Effector CD4-positive, alpha-beta T cell (primary cell): ENCODE measurements at regions not wholly inside any gene's neighbourhood (a gene's known extent, or its start where the extent isn't known, plus 50 kb on each side); places are given as distances from the start of the nearest gene placed in this dataset.

ENCODE experiments used
- DNase-seq: peaks from one replicate; pipeline ENCODE4 v3.0.0-alpha.2; 2020

DNA sequence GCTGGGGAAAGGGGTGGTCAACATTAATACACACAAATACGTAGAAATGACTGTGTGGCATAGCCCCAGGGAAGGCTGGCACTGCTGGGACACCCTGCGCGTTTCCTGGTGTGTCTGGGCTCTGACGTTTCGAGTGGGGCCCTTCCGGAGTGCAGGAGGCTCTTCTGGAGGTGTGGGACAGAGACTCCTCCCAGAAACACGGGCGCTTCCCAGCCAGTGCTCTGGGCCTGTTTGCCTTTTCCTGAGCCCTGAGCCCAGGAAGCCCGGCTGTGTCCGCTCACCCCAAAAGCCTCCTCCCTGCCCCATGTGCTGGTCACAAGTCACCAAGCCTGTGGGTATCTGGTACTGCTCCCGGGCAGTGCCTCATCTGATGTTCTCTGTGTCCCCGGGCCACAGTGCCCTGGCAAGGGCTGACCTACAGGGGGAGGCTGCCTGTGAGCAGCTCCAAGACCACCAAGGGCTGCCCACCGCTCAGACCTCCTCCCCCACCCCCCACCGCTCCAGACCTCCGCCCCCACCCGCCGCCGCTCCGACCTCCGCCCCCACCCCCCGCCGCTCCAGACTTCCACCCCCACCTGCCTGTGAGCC, 1133.3 kb downstream of the BRD1 start:
- DNase-seq = no peak

- no peak for DNase-seq
Observed at GRCh38 chr22:48693377-48694135, 1134.1 kb downstream of the BRD1 start.

DNA sequence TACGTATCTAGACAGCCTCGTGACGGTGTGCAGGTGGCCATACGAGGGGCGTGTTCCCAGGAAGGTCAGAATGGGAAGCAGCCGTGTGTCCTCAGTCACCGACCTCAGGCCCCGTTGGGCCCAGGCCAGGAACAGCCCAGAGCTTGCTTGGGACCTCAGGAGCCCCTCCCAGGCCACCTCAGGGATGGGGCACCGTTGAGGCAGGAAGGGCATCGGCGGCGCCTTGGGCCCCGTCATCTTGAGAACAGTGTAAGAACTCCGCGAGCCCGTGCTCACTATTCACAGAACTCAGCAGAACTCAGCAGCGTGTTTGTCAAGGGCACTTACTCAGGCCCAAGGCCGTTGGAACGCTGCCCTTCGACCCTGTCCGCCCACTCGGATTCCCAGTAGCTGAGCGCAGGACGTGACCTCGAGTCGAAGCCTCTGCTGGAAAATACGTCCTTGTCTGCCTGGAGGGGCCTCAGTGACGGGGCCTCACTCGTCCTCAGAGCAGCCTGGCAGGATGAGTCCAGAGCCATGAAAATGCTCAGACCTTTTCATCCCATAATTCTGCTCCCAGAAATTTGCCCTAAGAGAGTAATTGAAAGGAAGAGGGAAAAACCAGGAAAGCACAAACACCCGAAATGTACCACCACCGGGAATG, 1134.8 kb downstream of the BRD1 start:
- DNase-seq = no peak

DNA sequence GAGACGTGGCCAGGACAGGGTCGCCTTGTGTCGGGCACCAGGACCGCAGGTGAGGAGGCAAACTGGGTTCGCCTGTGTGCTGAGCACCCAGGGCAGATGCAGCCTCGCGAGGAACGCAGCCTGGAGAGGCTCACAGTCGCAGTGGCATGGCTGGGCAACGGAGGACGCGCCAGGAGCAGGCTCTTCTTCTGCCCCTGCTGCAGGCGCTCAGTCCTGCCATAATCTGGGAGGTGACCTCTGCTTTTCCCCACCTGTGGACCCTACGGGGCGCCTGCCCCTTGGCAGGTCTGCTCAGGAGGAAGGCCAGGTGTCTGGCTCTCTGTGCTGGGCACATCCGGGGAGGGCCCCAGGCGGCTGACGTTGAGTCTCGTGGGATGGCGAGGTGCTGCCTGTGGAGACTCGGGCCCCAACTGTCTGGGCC, 1136.2 kb downstream of the BRD1 start:
- no peak for DNase-seq

- DNase-seq = no peak
Observed at GRCh38 chr22:48690583-48691317, 1136.9 kb downstream of the BRD1 start.

- DNase-seq = no peak
Observed at GRCh38 chr22:48689206-48689605, 1138.5 kb downstream of the BRD1 start.

- DNase-seq = no peak
Observed at GRCh38 chr22:48688366-48688765, 1139.3 kb downstream of the BRD1 start.

DNA sequence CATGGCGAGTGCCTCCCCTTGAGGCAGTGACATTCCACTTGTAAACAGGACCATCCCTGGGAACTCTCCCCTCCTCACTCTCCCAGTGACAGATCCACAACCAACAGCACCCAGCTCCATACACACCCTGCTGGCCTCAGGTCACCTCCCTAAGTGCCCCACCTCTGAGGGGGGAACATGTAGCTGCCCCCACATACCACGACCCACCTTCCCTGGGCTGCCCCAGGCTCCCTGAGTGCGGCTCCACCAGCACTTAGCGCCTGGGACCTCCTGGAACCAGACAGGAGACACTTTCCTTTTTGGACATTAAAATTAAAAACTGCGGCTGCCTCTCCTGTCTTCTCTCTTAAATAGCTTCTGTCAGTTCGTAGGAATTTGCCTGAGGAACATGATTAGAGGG, 1140.1 kb downstream of the BRD1 start:
- no peak for DNase-seq

GRCh38 chr22:48686694-48687302, 1140.9 kb downstream of the BRD1 start:
- no peak for DNase-seq

DNA sequence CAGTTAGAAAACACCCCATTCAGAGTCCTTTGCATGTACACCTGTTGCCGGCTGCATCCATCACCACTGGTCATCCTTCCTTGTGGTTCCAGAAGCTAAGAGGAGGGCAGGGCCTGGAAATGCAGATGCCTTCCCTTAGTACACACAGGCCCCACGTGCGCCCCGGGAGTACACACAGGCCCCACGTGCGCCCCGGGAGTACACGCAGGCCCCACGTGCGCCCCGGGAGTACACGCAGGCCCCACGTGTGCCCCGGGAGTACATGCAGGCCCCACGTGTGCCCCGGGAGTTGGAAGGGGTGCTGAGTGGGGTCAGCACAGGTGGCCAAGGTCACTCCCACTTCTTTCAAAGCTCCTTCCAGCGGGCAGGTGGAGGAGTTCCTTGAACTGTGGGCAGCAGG, 1141.9 kb downstream of the BRD1 start:
- no peak for DNase-seq

DNA sequence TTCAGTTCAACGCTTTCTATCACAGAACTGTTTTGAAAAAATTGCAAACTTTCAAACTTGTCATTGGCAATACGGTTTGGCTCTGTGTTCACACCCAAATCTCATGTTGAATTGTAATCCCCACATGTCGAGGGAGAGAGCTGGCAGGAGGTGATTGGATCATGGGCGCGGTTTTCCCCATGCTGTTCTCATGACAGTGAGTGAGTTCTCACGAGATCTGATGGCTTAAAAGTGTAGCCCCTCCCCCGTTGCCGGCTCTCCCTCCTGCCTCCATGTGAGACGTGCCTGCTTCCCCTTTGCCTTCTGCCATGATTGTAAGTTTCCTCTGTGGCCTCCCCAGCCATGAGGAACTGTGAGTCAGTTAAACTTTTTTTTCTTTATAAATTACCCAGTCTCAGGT, 1144.0 kb downstream of the BRD1 start:
- no peak for DNase-seq

DNA sequence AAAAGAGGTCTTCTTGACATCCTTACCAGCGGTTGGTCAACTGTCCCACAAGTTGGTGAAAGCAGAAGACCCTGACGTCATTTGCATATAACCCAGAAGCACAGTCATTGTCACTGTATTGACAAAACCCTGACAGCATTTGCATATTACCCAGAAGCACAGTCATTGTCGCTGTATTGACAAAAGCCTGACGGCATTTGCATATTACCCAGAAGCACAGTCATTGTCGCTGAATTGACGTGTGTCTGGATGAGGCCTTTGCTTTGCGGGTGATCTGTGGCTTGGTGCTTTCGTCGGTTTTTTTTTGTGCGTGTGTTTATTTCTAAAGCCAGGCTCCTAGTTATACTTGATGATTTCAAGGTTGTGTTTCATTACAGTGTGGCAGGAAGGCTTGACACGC, 1145.2 kb downstream of the BRD1 start:
- no peak for DNase-seq

GRCh38 chr22:48680601-48681000, 1147.1 kb downstream of the BRD1 start:
- no peak for DNase-seq

DNA sequence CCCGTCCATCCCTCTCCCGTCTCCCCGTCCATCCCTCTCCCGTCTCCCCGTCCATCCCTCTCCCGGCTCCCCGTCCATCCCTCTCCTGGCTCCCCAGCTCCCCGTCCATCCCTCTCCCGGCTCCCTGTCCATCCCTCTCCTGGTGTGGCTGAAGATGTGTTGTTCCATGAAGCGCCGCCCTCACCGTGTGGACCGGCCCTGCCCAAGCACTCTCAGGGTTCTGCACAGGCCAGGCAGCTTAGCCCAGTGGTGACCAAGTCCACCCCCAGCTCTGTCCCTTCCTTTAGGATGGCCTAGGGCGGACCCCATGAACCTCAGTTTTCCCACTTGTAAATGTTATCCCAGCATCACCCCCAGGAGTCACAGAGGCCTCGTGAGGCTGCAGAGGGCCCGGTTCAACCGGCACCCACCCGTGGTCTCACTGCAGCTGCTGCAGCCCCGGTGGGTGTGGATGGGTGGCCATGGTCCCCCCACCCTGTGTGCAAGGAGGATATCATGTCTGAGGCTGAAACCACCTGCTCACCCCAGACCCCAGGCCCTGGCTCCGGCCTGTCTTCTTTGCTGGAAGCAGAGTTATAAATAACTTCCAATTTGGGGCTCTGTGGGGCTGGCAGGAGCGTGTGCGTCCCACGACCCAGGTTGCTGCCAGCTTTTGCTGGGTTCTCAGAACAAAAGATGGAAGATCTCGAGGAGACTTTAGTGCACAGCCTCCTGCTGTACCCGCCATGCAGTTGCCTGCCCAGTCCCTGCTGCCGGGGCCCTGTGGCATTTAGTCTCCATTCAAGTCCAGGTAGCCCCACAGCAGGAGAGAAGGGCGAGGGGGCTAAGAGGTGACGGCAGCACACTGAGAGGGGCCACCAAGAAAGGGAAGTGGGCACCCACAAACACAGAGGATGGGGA, 1147.8 kb downstream of the BRD1 start:
- no peak for DNase-seq

- DNase-seq = no peak
Observed at GRCh38 chr22:48678171-48679135, 1149.2 kb downstream of the BRD1 start.

DNA sequence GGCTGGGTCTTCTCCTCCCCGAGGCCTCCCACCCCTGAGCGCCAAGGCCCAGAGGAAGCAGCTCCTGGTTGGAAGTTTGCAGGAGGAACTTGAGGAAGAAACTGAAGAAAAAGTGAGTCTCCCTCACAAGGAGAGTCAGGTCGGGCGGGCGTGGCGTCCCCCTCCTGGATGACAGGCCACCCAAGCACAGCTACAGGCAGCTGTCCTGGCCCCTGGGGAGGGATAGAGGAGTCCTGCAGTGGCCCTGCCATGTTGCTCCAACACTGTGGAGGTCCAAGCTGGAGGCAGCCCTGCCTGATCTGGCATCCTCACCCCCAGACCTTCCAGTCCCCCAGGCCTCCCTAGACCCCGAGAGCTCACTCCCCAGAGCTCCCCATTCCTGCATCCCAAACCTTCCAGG, 1150.1 kb downstream of the BRD1 start:
- DNase-seq = no peak

GRCh38 chr22:48677168-48677520, 1150.5 kb downstream of the BRD1 start:
- DNase-seq = no peak

DNA sequence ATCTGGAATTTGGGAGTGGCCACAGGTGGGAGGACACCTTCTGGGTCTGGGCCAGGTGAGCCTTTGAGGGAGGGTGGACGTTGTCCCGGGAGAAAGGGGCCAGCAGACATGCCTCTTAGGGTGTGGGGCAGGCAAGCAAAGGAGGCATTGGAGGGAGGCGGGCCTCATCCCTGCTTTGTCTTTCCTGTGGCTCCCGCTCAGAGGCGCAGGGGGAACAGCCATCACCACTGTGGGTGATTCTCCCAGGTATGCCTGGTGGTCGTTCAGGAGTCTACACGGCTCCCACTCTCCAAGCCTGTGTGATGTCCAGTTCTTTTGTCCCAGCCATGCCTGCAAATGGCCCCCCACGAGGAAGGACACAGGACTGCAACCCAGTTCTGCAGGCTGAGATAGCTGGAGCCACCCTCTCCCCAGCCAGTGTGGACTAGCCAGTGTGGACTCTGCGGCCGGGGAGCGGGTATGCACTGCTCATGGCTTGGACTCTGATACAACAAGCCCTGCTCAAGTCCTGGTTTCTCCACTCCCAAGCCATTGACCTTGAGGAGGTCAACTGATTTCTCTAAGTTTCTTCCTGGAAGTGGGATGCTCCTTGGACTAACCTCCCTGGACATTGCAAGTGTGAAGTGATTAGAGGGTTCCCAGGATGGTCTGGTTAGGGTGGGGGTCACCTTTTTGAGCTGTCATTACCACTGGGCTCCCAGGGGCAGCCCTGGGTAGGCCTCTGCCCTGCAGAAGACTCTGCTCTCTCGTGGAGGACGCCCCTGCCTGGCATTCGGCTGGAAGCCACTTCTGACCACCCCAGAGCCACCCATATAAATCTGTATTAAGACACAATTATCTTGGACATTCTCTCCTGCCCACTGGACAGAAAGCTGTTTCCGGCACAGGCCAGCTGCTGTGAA, 1151.2 kb downstream of the BRD1 start:
- DNase-seq = no peak

DNA sequence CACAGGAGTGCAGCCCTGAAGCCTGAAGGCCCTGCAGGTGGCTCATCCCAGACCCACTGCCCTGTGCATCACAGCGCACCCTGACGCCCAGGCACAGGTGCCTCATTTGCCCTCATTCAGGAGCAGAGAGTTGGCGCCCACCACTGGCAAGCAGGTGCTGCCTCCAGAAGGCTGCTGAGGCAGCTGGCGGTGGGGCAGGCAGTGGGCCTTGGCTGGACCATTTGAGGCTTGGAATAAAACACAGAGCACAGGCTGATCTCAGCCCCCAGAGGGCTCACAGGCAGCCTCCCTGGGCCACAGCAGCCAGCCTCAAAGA, 1151.9 kb downstream of the BRD1 start:
- no peak for DNase-seq
